ENCODE measurements at regions not wholly inside any gene's neighbourhood (a gene's known extent, or its start where the extent isn't known, plus 50 kb on each side); places are given as distances from the start of the nearest gene placed in this dataset.

GRCh38 chr9:105975886-105976645 is 281.7 kb downstream of the TMEM38B start:
- TF ChIP-seq SP1 (IDR thresholded peaks at IDR 0.05), result no peak
- TF ChIP-seq, protein P1, sequence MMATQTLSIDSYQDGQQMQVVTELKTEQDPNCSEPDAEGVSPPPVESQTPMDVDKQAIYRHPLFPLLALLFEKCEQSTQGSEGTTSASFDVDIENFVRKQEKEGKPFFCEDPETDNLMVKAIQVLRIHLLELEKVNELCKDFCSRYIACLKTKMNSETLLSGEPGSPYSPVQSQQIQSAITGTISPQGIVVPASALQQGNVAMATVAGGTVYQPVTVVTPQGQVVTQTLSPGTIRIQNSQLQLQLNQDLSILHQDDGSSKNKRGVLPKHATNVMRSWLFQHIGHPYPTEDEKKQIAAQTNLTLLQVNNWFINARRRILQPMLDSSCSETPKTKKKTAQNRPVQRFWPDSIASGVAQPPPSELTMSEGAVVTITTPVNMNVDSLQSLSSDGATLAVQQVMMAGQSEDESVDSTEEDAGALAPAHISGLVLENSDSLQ (IDR thresholded peaks at IDR 0.05), result no peak
- TF ChIP-seq TARDBP (IDR thresholded peaks at IDR 0.05), result no peak
- TF ChIP-seq ZNF384 (IDR thresholded peaks at IDR 0.05), result no peak
- TF ChIP-seq FOXM1 (IDR thresholded peaks at IDR 0.05; ENCODE audit: borderline replicate concordance), result no peak
- no peak for TF ChIP-seq NFRKB (IDR thresholded peaks at IDR 0.05)
- no peak for TF ChIP-seq FOXA1 (IDR thresholded peaks at IDR 0.05)
- no peak for TF ChIP-seq BHLHE40 (IDR thresholded peaks at IDR 0.05; ENCODE audit: borderline replicate concordance)
